Panc1 (cell line): ENCODE measurements at regions not wholly inside any gene's neighbourhood (a gene's known extent, or its start where the extent isn't known, plus 50 kb on each side); places are given as distances from the start of the nearest gene placed in this dataset.

ENCODE experiments used
- ATAC-seq: fragments of 200-7000 bp; cut with Tn5 transposase; 2 replicates; pipeline ENCODE4 v1.9.1; 2020; ENCODE audit warnings: mild to moderate bottlenecking, moderate library complexity
- BruUV-seq: library from RNA; stranded (reverse); fragments of 400-500 nt; replicated peaks from 2 replicates; lab custom pipeline; 2021; lab: Mats Ljungman, UMichigan
- CTCF ChIA-PET: fragments of 300-600 bp; sonication (Branson Sonifier 250); formaldehyde crosslinking; loops from one replicate; lab custom pipeline; 2022; ENCODE audit warnings: antibody characterized with exemption; lab: Charles Lee
- POLR2A ChIA-PET: fragments of 300-600 bp; sonication (Branson Sonifier 250); formaldehyde crosslinking; loops from one replicate; lab custom pipeline; 2022; ENCODE audit warnings: antibody characterized with exemption; lab: Charles Lee
- DNase-seq: peaks from one replicate; pipeline ENCODE4 v3.0.0-alpha.2; 2010; ENCODE audit warnings: low read depth, low spot score
- H3K27ac ChIP-seq: 2 replicates; pipeline ENCODE4 v1.5.1; 2011; ENCODE audit warnings: mild to moderate bottlenecking, low read length, inconsistent platforms
- H3K27me3 ChIP-seq: fragments of 200-500 bp; sonication (Bioruptor generic); 2 replicates; pipeline ENCODE4 v1.6.0; 2014; ENCODE audit warnings: low read length, inconsistent platforms; ENCODE audit not compliant: control insufficient read depth, insufficient read depth
- H3K36me3 ChIP-seq: fragments of 200-500 bp; sonication (Bioruptor generic); 2 replicates; pipeline ENCODE4 v1.5.1; 2014; ENCODE audit warnings: inconsistent platforms, mild to moderate bottlenecking, low read length, moderate library complexity; ENCODE audit not compliant: control insufficient read depth, insufficient read depth
- H3K4me1 ChIP-seq: 2 replicates; pipeline ENCODE4 v1.5.1; 2011; ENCODE audit warnings: inconsistent platforms, mild to moderate bottlenecking, low read length, moderate library complexity; ENCODE audit not compliant: control insufficient read depth, insufficient read depth
- H3K4me3 ChIP-seq, 2 experiments: 2 replicates each; pipeline ENCODE4 v1.5.1; 2011 to 2012; ENCODE audit warnings: low read depth in 2 of 2, low read length in 2 of 2, mild to moderate bottlenecking in 2 of 2, inconsistent platforms in 1 of 2, moderate library complexity in 1 of 2
- H3K9me3 ChIP-seq: fragments of 200-500 bp; sonication (Bioruptor generic); 2 replicates; pipeline ENCODE4 v1.5.1; 2014; ENCODE audit warnings: low read depth, mild to moderate bottlenecking, inconsistent platforms, low read length, moderate library complexity; ENCODE audit not compliant: control insufficient read depth, insufficient read depth
- CTCF ChIP-seq: fragments of 450-650 bp; IDR thresholded peaks from 2 replicates; pipeline ENCODE4 v1.5.1; 2017; ENCODE audit warnings: mild to moderate bottlenecking
- POLR2AphosphoS5 ChIP-seq: IDR thresholded peaks from 2 replicates; pipeline ENCODE4 v1.6.1; 2012; ENCODE audit warnings: mild to moderate bottlenecking, low read depth, low read length, moderate library complexity
- REST ChIP-seq, 2 experiments: IDR thresholded peaks; 2 replicates each; pipeline ENCODE4 v1.6.1; 2011 to 2012; ENCODE audit warnings: low read depth in 2 of 2, control low read depth in 1 of 2, low read length in 1 of 2, mild to moderate bottlenecking in 1 of 2, moderate library complexity in 1 of 2; ENCODE audit not compliant: insufficient read depth in 1 of 2
- SIN3A ChIP-seq: IDR thresholded peaks from 2 replicates; pipeline ENCODE4 v1.6.1; 2012; ENCODE audit warnings: low read depth, mild to moderate bottlenecking, low read length, moderate library complexity, borderline replicate concordance; ENCODE audit not compliant: insufficient read depth
- TCF7L2 ChIP-seq: IDR thresholded peaks from 2 replicates; pipeline ENCODE4 v1.6.1; 2011; ENCODE audit warnings: mild to moderate bottlenecking, low read depth, low read length, inconsistent platforms
- in situ Hi-C: cut with HindIII; loops from 2 replicates; pipeline ENCODE4 v1.10.0; 2016; ENCODE audit warnings: low sequenced_read_pairs, low pct_unique_long_range_greater_than_20kb
- intact Hi-C: fragments of 100-400 bp; cut with micrococcal nuclease; formaldehyde crosslinking; loops from one replicate; pipeline ENCODE4 v1.10.0; 2022; ENCODE audit not compliant: unreplicated experiment

- intact Hi-C loops (no loop called here), in situ Hi-C loops (no loop called here)
- no peaks in the 10 kb centered on the region for H3K36me3 ChIP-seq
- no peaks in the 10 kb centered on the region for H3K27me3 ChIP-seq
- ChIA-PET CTCF (no interaction called here), POLR2A (no interaction called here)
- H3K4me3 ChIP-seq = no peak overlapping the region
- TF ChIP-seq SIN3A (no peak), CTCF (no peak), POLR2AphosphoS5 (no peak), REST (IDR thresholded peaks at IDR 0.05; ENCODE audit: insufficient read depth in 1 of 2, low read depth in 2 of 2, low read length in 1 of 2) (no peak), TCF7L2 (no peak)
- ATAC-seq (no peak), DNase-seq (no peak)
- BruUV-seq = no TSS peak
- no peaks in the 10 kb centered on the region for H3K9me3 ChIP-seq
- H3K4me1 ChIP-seq = peaks cover 9% of the 10 kb centered on the region
- no peak overlapping the region for H3K27ac ChIP-seq
These were observed 175.0 kb downstream of the CYP26A1 start for GRCh38 chr10:93248583-93249227.

- peaks cover 1% of the 10 kb centered on the region for H3K4me1 ChIP-seq
- CTCF ChIA-PET = no interaction called here
- BruUV-seq = no TSS peak
- H3K36me3 ChIP-seq = no peaks in the 10 kb centered on the region
- TF ChIP-seq TCF7L2 (no peak), REST (IDR thresholded peaks at IDR 0.05; ENCODE audit: insufficient read depth in 1 of 2, low read depth in 2 of 2, low read length in 1 of 2) (no peak), CTCF (no peak), SIN3A (no peak), POLR2AphosphoS5 (no peak)
- no peak overlapping the region for H3K4me3 ChIP-seq
- POLR2A ChIA-PET = interaction anchor here (0.6 kb wide), 1 partner anchor 520 kb away, joined by 3 read pairs; no protein-coding TSS in a partner anchor
- no peaks in the 10 kb centered on the region for H3K27me3 ChIP-seq
- no peak overlapping the region for H3K27ac ChIP-seq
- intact Hi-C loops = no loop called here
- no peaks in the 10 kb centered on the region for H3K9me3 ChIP-seq
- DNase-seq = no peak
- in situ Hi-C loops = no loop called here
- ATAC-seq = no peak
These were observed 176.3 kb downstream of the CYP26A1 start for GRCh38 chr10:93250010-93250409.
